ENCODE measurements at regions not wholly inside any gene's neighbourhood (a gene's known extent, or its start where the extent isn't known, plus 50 kb on each side); places are given as distances from the start of the nearest gene placed in this dataset.

GRCh38 chr6:119559586-119559985 lies 210.0 kb upstream of the MAN1A1 start:
- no peak overlapping the region for H4K5ac ChIP-seq (ENCODE audit: insufficient read length, low read depth, low read length)
- no peak overlapping the region for H2BK20ac ChIP-seq (ENCODE audit: low read depth, low read length, poor library complexity, severe bottlenecking)
- no peaks in the 10 kb centered on the region for H4K20me1 ChIP-seq (ENCODE audit: control insufficient read depth, insufficient read depth, insufficient read length)
- H2AK5ac ChIP-seq (ENCODE audit: insufficient read length, low read length) = no peak overlapping the region
- DNase-seq = no peak
- H3K4me2 ChIP-seq (ENCODE audit: insufficient read depth, insufficient read length, low read length) = no peak overlapping the region
- Mint-ChIP-seq H3K4me3 (no peak overlapping the region), H3K4me1 (peaks cover 4% of the 10 kb centered on the region in 2 experiments; a peak in 2 of 4 replicates), H3K36me3 (ENCODE audit: insufficient read depth in 1 of 3, low read depth in 3 of 3) (peaks cover 0 to 4% (median 2%) of the 10 kb centered on the region in 3 experiments; a peak in 4 of 7 replicates), H3K27ac (no peak overlapping the region), H3K9me3 (peaks cover 2 to 4% of the 10 kb centered on the region in 2 experiments; a peak in 3 of 5 replicates), H3K27me3 (ENCODE audit: low read depth) (no peaks in the 10 kb centered on the region)
- H2BK5ac ChIP-seq (ENCODE audit: insufficient read length, low read length) = no peak overlapping the region
- no peak overlapping the region for H2BK15ac ChIP-seq (ENCODE audit: low read depth, low read length)
- no peak overlapping the region for H3K4ac ChIP-seq (ENCODE audit: low read depth, low read length)
- no peak overlapping the region for H2BK120ac ChIP-seq (ENCODE audit: low read depth, low read length, poor library complexity, severe bottlenecking)
- no peak overlapping the region for H3K27ac ChIP-seq (ENCODE audit: insufficient read length, low read depth, low read length)
- H3K9ac ChIP-seq (ENCODE audit: extremely low read depth, insufficient read length, low read length) = no peak overlapping the region
- H3K4me1 ChIP-seq (ENCODE audit: insufficient read depth, low read length) = no peaks in the 10 kb centered on the region
- H2AFZ ChIP-seq (ENCODE audit: low read length) = no peak overlapping the region
- no peak overlapping the region for H3K18ac ChIP-seq (ENCODE audit: insufficient read length, low read depth, low read length)
- H4K8ac ChIP-seq (replicated peaks; ENCODE audit: insufficient read length, low read depth, low read length) = no peak overlapping the region
- no peak overlapping the region for H3K23ac ChIP-seq (ENCODE audit: insufficient read length, low read depth, low read length)
- H3K23me2 ChIP-seq (ENCODE audit: insufficient read length, low read depth, low read length, poor library complexity, severe bottlenecking) = no peaks in the 10 kb centered on the region
- H3K14ac ChIP-seq (ENCODE audit: insufficient read depth, low read length) = no peak overlapping the region
- H3K9me3 ChIP-seq (ENCODE audit: control insufficient read depth, low read depth, low read length) = no peaks in the 10 kb centered on the region
- H4K91ac ChIP-seq (ENCODE audit: insufficient read length, low read depth, low read length) = no peak overlapping the region
- H3T11ph ChIP-seq (ENCODE audit: low read length) = no peak overlapping the region
- no peaks in the 10 kb centered on the region for H3K79me2 ChIP-seq (ENCODE audit: insufficient read depth, low read length)
- H3K56ac ChIP-seq (ENCODE audit: insufficient read length, low read depth, low read length) = no peak overlapping the region
- H3K27me3 ChIP-seq (ENCODE audit: insufficient read depth, low read length) = no peaks in the 10 kb centered on the region
- no peak for TF ChIP-seq CTCF (conservative IDR thresholded peaks at IDR 0.05)
- no peaks in the 10 kb centered on the region for H3K79me1 ChIP-seq (ENCODE audit: insufficient read depth, low read depth, low read length, poor library complexity, severe bottlenecking)
- no peak overlapping the region for H2BK12ac ChIP-seq (ENCODE audit: insufficient read length, low read depth, low read length)

Data from H9 (cell line).